ENCODE measurements at regions not wholly inside any gene's neighbourhood (a gene's known extent, or its start where the extent isn't known, plus 50 kb on each side); places are given as distances from the start of the nearest gene placed in this dataset.
"Not testable (repeated sequence)": the region's sequence is repeated elsewhere in the genome, so short reads cannot be mapped to it uniquely, and the experiment has no call there.

- no peaks in the 10 kb centered on the region for H3K27me3 ChIP-seq (ENCODE audit: control insufficient read depth in 1 of 2, insufficient read depth in 2 of 2, low read length in 1 of 2)
- H3K9me3 ChIP-seq (ENCODE audit: control insufficient read depth, low read length), result no peaks in the 10 kb centered on the region
- ATAC-seq (ENCODE audit: low FRiP score), result no peak
- intact Hi-C loops (cut with DNase I), result no loop called here
- no peak overlapping the region for H3K4me3 ChIP-seq (ENCODE audit: low read length in 2 of 2)
- H3K36me3 ChIP-seq (ENCODE audit: control insufficient read depth in 1 of 2, insufficient read depth in 2 of 2, low read length in 1 of 2), result no peaks in the 10 kb centered on the region
- DNase-seq, result peak in 1 of 2 donors; percentile 50
- no peaks in the 10 kb centered on the region for H3K4me1 ChIP-seq (ENCODE audit: control insufficient read depth in 1 of 2, insufficient read depth in 2 of 2, low read length in 2 of 2)
- H3K27ac ChIP-seq (ENCODE audit: low read depth in 1 of 2, low read length in 2 of 2), result no peak overlapping the region
- WGBS, 2 donors, result 81 to 90% methylated on average over 5 of the region's 5 CpGs
Observed at GRCh38 chr5:1732945-1733344, 66.7 kb downstream of the MRPL36 start.

- Histone ChIP-seq H3K36me3 (ENCODE audit: control insufficient read depth in 1 of 2, insufficient read depth in 2 of 2, low read length in 1 of 2) (no peaks in the 10 kb centered on the region), H3K4me1 (ENCODE audit: control insufficient read depth in 1 of 2, insufficient read depth in 2 of 2, low read length in 2 of 2) (no peaks in the 10 kb centered on the region), H3K27me3 (ENCODE audit: control insufficient read depth in 1 of 2, insufficient read depth in 2 of 2, low read length in 1 of 2) (no peaks in the 10 kb centered on the region), H3K27ac (ENCODE audit: low read depth in 1 of 2, low read length in 2 of 2) (no peak overlapping the region), H3K9me3 (ENCODE audit: control insufficient read depth, low read length) (no peaks in the 10 kb centered on the region), H3K4me3 (ENCODE audit: low read length in 2 of 2) (no peak overlapping the region)
- WGBS, 2 donors, result 76 to 80% methylated on average over 9 of the region's 9 CpGs
- ATAC-seq (ENCODE audit: low FRiP score), result no peak
- DNase-seq, result peak in 1 of 2 donors; percentile 59
- intact Hi-C loops (cut with DNase I), result no loop called here
Observed at GRCh38 chr5:1732238-1732941, 67.2 kb downstream of the MRPL36 start.

- intact Hi-C loops (cut with DNase I); ATAC-seq (ENCODE audit: low FRiP score); H3K4me1 ChIP-seq (ENCODE audit: control insufficient read depth in 1 of 2, insufficient read depth in 2 of 2, low read length in 2 of 2); H3K27me3 ChIP-seq (ENCODE audit: control insufficient read depth in 1 of 2, insufficient read depth in 2 of 2, low read length in 1 of 2); H3K36me3 ChIP-seq (ENCODE audit: control insufficient read depth in 1 of 2, insufficient read depth in 2 of 2, low read length in 1 of 2); H3K27ac ChIP-seq (ENCODE audit: low read depth in 1 of 2, low read length in 2 of 2); H3K9me3 ChIP-seq (ENCODE audit: control insufficient read depth, low read length); H3K4me3 ChIP-seq (ENCODE audit: low read length in 2 of 2): not testable (repeated sequence)
- DNase-seq, result peak in 1 of 2 donors; percentile 9
- 81 to 83% methylated on average over 4 of the region's 4 CpGs for WGBS, 2 donors
Observed at GRCh38 chr5:1731855-1732237, 67.8 kb downstream of the MRPL36 start.

GRCh38 chr5:1731091-1731639 lies 68.5 kb downstream of the MRPL36 start:
- ATAC-seq (ENCODE audit: low FRiP score), result no peak
- H3K4me3 ChIP-seq (ENCODE audit: low read length in 2 of 2), result no peak overlapping the region
- intact Hi-C loops (cut with DNase I), result no loop called here
- DNase-seq, result peak in 1 of 2 donors; percentile 36
- H3K36me3 ChIP-seq (ENCODE audit: control insufficient read depth in 1 of 2, insufficient read depth in 2 of 2, low read length in 1 of 2), result no peaks in the 10 kb centered on the region
- WGBS, 2 donors, result 72 to 78% methylated on average over 11 of the region's 11 CpGs
- H3K9me3 ChIP-seq (ENCODE audit: control insufficient read depth, low read length), result no peaks in the 10 kb centered on the region
- H3K4me1 ChIP-seq (ENCODE audit: control insufficient read depth in 1 of 2, insufficient read depth in 2 of 2, low read length in 2 of 2), result no peaks in the 10 kb centered on the region
- H3K27ac ChIP-seq (ENCODE audit: low read depth in 1 of 2, low read length in 2 of 2), result no peak overlapping the region
- H3K27me3 ChIP-seq (ENCODE audit: control insufficient read depth in 1 of 2, insufficient read depth in 2 of 2, low read length in 1 of 2), result no peaks in the 10 kb centered on the region

- intact Hi-C loops (cut with DNase I), result no loop called here
Observed at GRCh38 chr5:1730487-1730847, 69.2 kb downstream of the MRPL36 start.

GRCh38 chr5:1729641-1730486 lies 69.8 kb downstream of the MRPL36 start:
- Histone ChIP-seq H3K36me3 (ENCODE audit: control insufficient read depth in 1 of 2, insufficient read depth in 2 of 2, low read length in 1 of 2) (no peaks in the 10 kb centered on the region), H3K27ac (ENCODE audit: low read depth in 1 of 2, low read length in 2 of 2) (no peak overlapping the region), H3K9me3 (ENCODE audit: control insufficient read depth, low read length) (no peaks in the 10 kb centered on the region), H3K4me1 (ENCODE audit: control insufficient read depth in 1 of 2, insufficient read depth in 2 of 2, low read length in 2 of 2) (no peaks in the 10 kb centered on the region), H3K4me3 (ENCODE audit: low read length in 2 of 2) (no peak overlapping the region), H3K27me3 (ENCODE audit: control insufficient read depth in 1 of 2, insufficient read depth in 2 of 2, low read length in 1 of 2) (no peaks in the 10 kb centered on the region)
- peak; percentile 5 for ATAC-seq (ENCODE audit: low FRiP score)
- DNase-seq, result peak in 1 of 2 donors; percentile 48
- WGBS, 2 donors, result 85 to 87% methylated on average over 40 of the region's 40 CpGs
- intact Hi-C loops (cut with DNase I), result no loop called here

More at GRCh38 chr5:1730487-1730847, 69.2 kb downstream of the MRPL36 start:
- Histone ChIP-seq H3K27ac (ENCODE audit: low read depth in 1 of 2, low read length in 2 of 2) (no peak overlapping the region), H3K4me3 (ENCODE audit: low read length in 2 of 2) (no peak overlapping the region), H3K27me3 (ENCODE audit: control insufficient read depth in 1 of 2, insufficient read depth in 2 of 2, low read length in 1 of 2) (no peaks in the 10 kb centered on the region), H3K4me1 (ENCODE audit: control insufficient read depth in 1 of 2, insufficient read depth in 2 of 2, low read length in 2 of 2) (no peaks in the 10 kb centered on the region), H3K9me3 (ENCODE audit: control insufficient read depth, low read length) (no peaks in the 10 kb centered on the region), H3K36me3 (ENCODE audit: control insufficient read depth in 1 of 2, insufficient read depth in 2 of 2, low read length in 1 of 2) (no peaks in the 10 kb centered on the region)
- WGBS, 2 donors, result 82 to 88% methylated on average over 7 of the region's 7 CpGs
- peak in 1 of 2 donors; percentile 17 for DNase-seq
- ATAC-seq (ENCODE audit: low FRiP score), result no peak

- no peaks in the 10 kb centered on the region for H3K27me3 ChIP-seq (ENCODE audit: control insufficient read depth in 1 of 2, insufficient read depth in 2 of 2, low read length in 1 of 2)
Observed at GRCh38 chr5:1728846-1729245, 70.8 kb downstream of the MRPL36 start.

GRCh38 chr5:1727571-1727970 lies 72.1 kb downstream of the MRPL36 start:
- H3K9me3 ChIP-seq (ENCODE audit: control insufficient read depth, low read length), result no peaks in the 10 kb centered on the region
- no peaks in the 10 kb centered on the region for H3K27me3 ChIP-seq (ENCODE audit: control insufficient read depth in 1 of 2, insufficient read depth in 2 of 2, low read length in 1 of 2)
- no peaks in the 10 kb centered on the region for H3K36me3 ChIP-seq (ENCODE audit: control insufficient read depth in 1 of 2, insufficient read depth in 2 of 2, low read length in 1 of 2)
- H3K4me3 ChIP-seq (ENCODE audit: low read length in 2 of 2), result no peak overlapping the region
- H3K27ac ChIP-seq (ENCODE audit: low read depth in 1 of 2, low read length in 2 of 2), result no peak overlapping the region
- DNase-seq (peak in 1 of 2 donors; percentile 60), ATAC-seq (ENCODE audit: low FRiP score) (no peak)
- intact Hi-C loops (cut with DNase I), result no loop called here
- WGBS, 2 donors, result 80 to 82% methylated on average over 19 of the region's 19 CpGs
- H3K4me1 ChIP-seq (ENCODE audit: control insufficient read depth in 1 of 2, insufficient read depth in 2 of 2, low read length in 2 of 2), result no peaks in the 10 kb centered on the region

More at GRCh38 chr5:1728846-1729245, 70.8 kb downstream of the MRPL36 start:
- Histone ChIP-seq H3K4me3 (ENCODE audit: low read length in 2 of 2) (no peak overlapping the region), H3K27ac (ENCODE audit: low read depth in 1 of 2, low read length in 2 of 2) (no peak overlapping the region), H3K4me1 (ENCODE audit: control insufficient read depth in 1 of 2, insufficient read depth in 2 of 2, low read length in 2 of 2) (no peaks in the 10 kb centered on the region), H3K36me3 (ENCODE audit: control insufficient read depth in 1 of 2, insufficient read depth in 2 of 2, low read length in 1 of 2) (no peaks in the 10 kb centered on the region), H3K9me3 (ENCODE audit: control insufficient read depth, low read length) (no peaks in the 10 kb centered on the region)
- WGBS, 2 donors, result 86 to 96% methylated on average over 24 of the region's 24 CpGs
- ATAC-seq (ENCODE audit: low FRiP score) (no peak), DNase-seq (peak in 1 of 2 donors; percentile 74)
- intact Hi-C loops (cut with DNase I), result no loop called here
